ENCODE measurements at regions not wholly inside any gene's neighbourhood (a gene's known extent, or its start where the extent isn't known, plus 50 kb on each side); places are given as distances from the start of the nearest gene placed in this dataset.

GRCh38 chr13:33978653-33979052 is 160.7 kb downstream of the RFC3 start:
- peaks cover 0 to under 1% (median 0%) of the 10 kb centered on the region in 3 experiments; a peak in 1 of 7 replicates for H3K36me3 Mint-ChIP-seq (ENCODE audit: insufficient read depth in 1 of 3, low read depth in 3 of 3)
- H2AFZ ChIP-seq (ENCODE audit: low read length): no peak overlapping the region
- H3K27me3 ChIP-seq (ENCODE audit: insufficient read depth, low read length): no peaks in the 10 kb centered on the region; the same call in 1 of the 2 replicates
- H3T11ph ChIP-seq (ENCODE audit: low read length): no peak overlapping the region
- H3K56ac ChIP-seq (ENCODE audit: insufficient read length, low read depth, low read length): no peak overlapping the region
- H3K27me3 Mint-ChIP-seq (ENCODE audit: low read depth): no peaks in the 10 kb centered on the region
- no peaks in the 10 kb centered on the region for H3K23me2 ChIP-seq (ENCODE audit: insufficient read length, low read depth, low read length, poor library complexity, severe bottlenecking)
- H3K14ac ChIP-seq (ENCODE audit: insufficient read depth, low read length): no peak overlapping the region
- no peak overlapping the region for H4K5ac ChIP-seq (ENCODE audit: insufficient read length, low read depth, low read length)
- no peaks in the 10 kb centered on the region for H3K79me1 ChIP-seq (ENCODE audit: insufficient read depth, low read depth, low read length, poor library complexity, severe bottlenecking)
- H3K4me1 Mint-ChIP-seq: no peaks in the 10 kb centered on the region
- H3K27ac ChIP-seq (ENCODE audit: insufficient read length, low read depth, low read length): no peak overlapping the region
- no peak overlapping the region for H2BK5ac ChIP-seq (ENCODE audit: insufficient read length, low read length)
- H3K4ac ChIP-seq (ENCODE audit: low read depth, low read length): no peak overlapping the region
- no peak overlapping the region for H3K9ac ChIP-seq (ENCODE audit: extremely low read depth, insufficient read length, low read length)
- H3K9me3 ChIP-seq (ENCODE audit: control insufficient read depth, low read depth, low read length): no peaks in the 10 kb centered on the region
- no peak for DNase-seq
- H3K4me2 ChIP-seq (ENCODE audit: insufficient read depth, insufficient read length, low read length): no peak overlapping the region
- no peak overlapping the region for H4K91ac ChIP-seq (ENCODE audit: insufficient read length, low read depth, low read length)
- no peaks in the 10 kb centered on the region for H3K4me1 ChIP-seq (ENCODE audit: insufficient read depth, low read length)
- no peaks in the 10 kb centered on the region for H3K79me2 ChIP-seq (ENCODE audit: insufficient read depth, low read length)
- TF ChIP-seq CTCF (conservative IDR thresholded peaks at IDR 0.05): no peak
- no peak overlapping the region for H2BK15ac ChIP-seq (ENCODE audit: low read depth, low read length)
- no peak overlapping the region for H3K23ac ChIP-seq (ENCODE audit: insufficient read length, low read depth, low read length)
- H3K9me3 Mint-ChIP-seq: no peaks in the 10 kb centered on the region
- no peak overlapping the region for H2BK20ac ChIP-seq (ENCODE audit: low read depth, low read length, poor library complexity, severe bottlenecking)
- H4K20me1 ChIP-seq (ENCODE audit: control insufficient read depth, insufficient read depth, insufficient read length): no peaks in the 10 kb centered on the region
- no peak overlapping the region for H3K4me3 Mint-ChIP-seq
- no peak overlapping the region for H4K8ac ChIP-seq (replicated peaks; ENCODE audit: insufficient read length, low read depth, low read length)
- H2BK12ac ChIP-seq (ENCODE audit: insufficient read length, low read depth, low read length): no peak overlapping the region
- no peak overlapping the region for H3K18ac ChIP-seq (ENCODE audit: insufficient read length, low read depth, low read length)
- WGBS (ENCODE audit: extremely low coverage, insufficient read length, low lambda C conversion rate): no CpG with 5 or more reads among the region's 3 CpGs
- no peak overlapping the region for H3K27ac Mint-ChIP-seq
- no peak overlapping the region for H2BK120ac ChIP-seq (ENCODE audit: low read depth, low read length, poor library complexity, severe bottlenecking)
- no peak overlapping the region for H2AK5ac ChIP-seq (ENCODE audit: insufficient read length, low read length)

All from H9 (cell line).